Ammon's horn (tissue), 1 donor: ENCODE measurements at regions not wholly inside any gene's neighbourhood (a gene's known extent, or its start where the extent isn't known, plus 50 kb on each side); places are given as distances from the start of the nearest gene placed in this dataset.

ENCODE experiments used
- DNase-seq: peaks from one replicate; pipeline ENCODE4 v3.0.0-alpha.2; 2016; ENCODE audit warnings: low spot score

GRCh38 chr4:140213116-140213515 is 59.1 kb upstream of the MAML3 start:
- no peak for DNase-seq

- no peak for DNase-seq
Measured at GRCh38 chr4:140212646-140213045, 58.7 kb upstream of the MAML3 start.

- no peak for DNase-seq
Measured at GRCh38 chr4:140212194-140212593, 58.2 kb upstream of the MAML3 start.

- DNase-seq: no peak
Measured at GRCh38 chr4:140211693-140212092, 57.7 kb upstream of the MAML3 start.

GRCh38 chr4:140211161-140211560 is 57.2 kb upstream of the MAML3 start:
- DNase-seq: no peak

- DNase-seq: no peak
Measured at GRCh38 chr4:140208921-140209320, 54.9 kb upstream of the MAML3 start.
